Esophagus (tissue), 2 donors: ENCODE measurements at regions not wholly inside any gene's neighbourhood (a gene's known extent, or its start where the extent isn't known, plus 50 kb on each side); places are given as distances from the start of the nearest gene placed in this dataset.

Source experiments
- H3K27ac ChIP-seq, 2 donors: one replicate each; pipeline ENCODE4 v1.5.1; 2013; ENCODE audit warnings: low read depth in 2 of 2, mild to moderate bottlenecking in 2 of 2, inconsistent platforms in 1 of 2, low read length in 1 of 2, moderate library complexity in 1 of 2
- H3K27me3 ChIP-seq, 2 donors: one replicate each; pipeline ENCODE4 v1.6.1; 2013; ENCODE audit warnings: low read length in 2 of 2, control low read depth in 1 of 2, mild to moderate bottlenecking in 1 of 2; ENCODE audit not compliant: insufficient read depth in 2 of 2, control insufficient read depth in 1 of 2
- H3K36me3 ChIP-seq, 2 donors: one replicate each; pipeline ENCODE4 v1.6.1; 2013; ENCODE audit warnings: low read length in 1 of 2; ENCODE audit not compliant: control insufficient read depth in 2 of 2, insufficient read depth in 2 of 2
- H3K4me1 ChIP-seq, 2 donors: one replicate each; pipeline ENCODE4 v1.6.1; 2013; ENCODE audit warnings: low read length in 1 of 2; ENCODE audit not compliant: control insufficient read depth in 2 of 2, insufficient read depth in 2 of 2
- H3K4me3 ChIP-seq, 2 donors: one replicate each; pipeline ENCODE4 v1.5.1; 2013; ENCODE audit warnings: low read length in 2 of 2, mild to moderate bottlenecking in 2 of 2, low read depth in 1 of 2, moderate library complexity in 1 of 2
- H3K9me3 ChIP-seq, 2 donors: one replicate each; pipeline ENCODE4 v1.6.1; 2013; ENCODE audit warnings: mild to moderate bottlenecking in 2 of 2, low read depth in 1 of 2, low read length in 1 of 2, moderate library complexity in 1 of 2; ENCODE audit not compliant: control insufficient read depth in 2 of 2, insufficient read depth in 1 of 2
- WGBS, 2 donors: extraction: QIAGEN DNeasy Blood & Tissue Kit; methylation state at CpG; one replicate each; pipeline ENCODE4 v1.1.7; 2013; 5-methylcytosine and 5-hydroxymethylcytosine counted together
- donor health status: healthy with polysubstance abuse.
- donor health status: Bipolar disorder and iron deficiency.

GRCh38 chr2:220396287-220396686, 768.9 kb downstream of the SLC4A3 start:
- H3K4me1 ChIP-seq: no peaks in the 10 kb centered on the region
- H3K27ac ChIP-seq: no peak overlapping the region
- no peak overlapping the region for H3K4me3 ChIP-seq
- WGBS, 2 donors: 64 to 76% methylated on average over 4 of the region's 4 CpGs
- H3K36me3 ChIP-seq: no peaks in the 10 kb centered on the region
- H3K9me3 ChIP-seq: no peaks in the 10 kb centered on the region
- no peaks in the 10 kb centered on the region for H3K27me3 ChIP-seq

GRCh38 chr2:220410296-220410695, 782.9 kb downstream of the SLC4A3 start:
- Histone ChIP-seq H3K9me3 (peaks cover 0 to 11% of the 10 kb centered on the region in 2 donors), H3K27ac (no peak overlapping the region), H3K4me3 (no peak overlapping the region), H3K36me3 (no peaks in the 10 kb centered on the region), H3K4me1 (no peaks in the 10 kb centered on the region), H3K27me3 (no peaks in the 10 kb centered on the region)
- WGBS, 2 donors: 86 to 93% methylated on average over 1 of the region's 1 CpG

- no peaks in the 10 kb centered on the region for H3K27me3 ChIP-seq
- WGBS, 2 donors: 72 to 77% methylated on average over 7 of the region's 7 CpGs
- no peaks in the 10 kb centered on the region for H3K9me3 ChIP-seq
- no peak overlapping the region for H3K4me3 ChIP-seq
- H3K4me1 ChIP-seq: no peaks in the 10 kb centered on the region
- no peaks in the 10 kb centered on the region for H3K36me3 ChIP-seq
- H3K27ac ChIP-seq: no peak overlapping the region
These were observed 790.1 kb downstream of the SLC4A3 start for GRCh38 chr2:220417503-220417902.

GRCh38 chr2:220419647-220420046, 792.2 kb downstream of the SLC4A3 start:
- Histone ChIP-seq H3K36me3 (no peaks in the 10 kb centered on the region), H3K4me3 (no peak overlapping the region), H3K9me3 (peaks cover 0 to 3% of the 10 kb centered on the region in 2 donors), H3K27me3 (no peaks in the 10 kb centered on the region), H3K4me1 (no peaks in the 10 kb centered on the region), H3K27ac (no peak overlapping the region)
- WGBS, 2 donors: 45 to 52% methylated on average over 4 of the region's 4 CpGs

GRCh38 chr2:220420820-220421219, 793.4 kb downstream of the SLC4A3 start:
- Histone ChIP-seq H3K9me3 (peaks cover 0 to 3% of the 10 kb centered on the region in 2 donors), H3K27ac (no peak overlapping the region), H3K4me1 (no peaks in the 10 kb centered on the region), H3K27me3 (no peaks in the 10 kb centered on the region), H3K36me3 (no peaks in the 10 kb centered on the region), H3K4me3 (no peak overlapping the region)

GRCh38 chr2:220422676-220423075, 795.2 kb downstream of the SLC4A3 start:
- Histone ChIP-seq H3K9me3 (peaks cover 0 to 3% of the 10 kb centered on the region in 2 donors), H3K4me1 (no peaks in the 10 kb centered on the region), H3K27ac (no peak overlapping the region), H3K4me3 (no peak overlapping the region), H3K27me3 (no peaks in the 10 kb centered on the region), H3K36me3 (no peaks in the 10 kb centered on the region)
- 48 to 69% methylated on average over 1 of the region's 1 CpG for WGBS, 2 donors

GRCh38 chr2:220424561-220424960, 797.1 kb downstream of the SLC4A3 start:
- no peak overlapping the region for H3K4me3 ChIP-seq
- peaks cover 0 to 3% of the 10 kb centered on the region in 2 donors for H3K9me3 ChIP-seq
- 31 to 34% methylated on average over 2 of the region's 2 CpGs for WGBS, 2 donors
- no peaks in the 10 kb centered on the region for H3K27me3 ChIP-seq
- no peak overlapping the region for H3K27ac ChIP-seq
- H3K36me3 ChIP-seq: no peaks in the 10 kb centered on the region
- H3K4me1 ChIP-seq: no peaks in the 10 kb centered on the region

- H3K36me3 ChIP-seq: no peaks in the 10 kb centered on the region
- H3K9me3 ChIP-seq: no peaks in the 10 kb centered on the region
- H3K4me1 ChIP-seq: no peaks in the 10 kb centered on the region
- no peak overlapping the region for H3K27ac ChIP-seq
- 60 to 81% methylated on average over 2 of the region's 2 CpGs for WGBS, 2 donors
- H3K4me3 ChIP-seq: no peak overlapping the region
- H3K27me3 ChIP-seq: no peaks in the 10 kb centered on the region
These were observed 805.2 kb downstream of the SLC4A3 start for GRCh38 chr2:220432645-220433044.

GRCh38 chr2:220433131-220433530, 805.7 kb downstream of the SLC4A3 start:
- H3K27ac ChIP-seq: no peak overlapping the region
- H3K4me1 ChIP-seq: no peaks in the 10 kb centered on the region
- no peaks in the 10 kb centered on the region for H3K36me3 ChIP-seq
- no peaks in the 10 kb centered on the region for H3K27me3 ChIP-seq
- no peaks in the 10 kb centered on the region for H3K9me3 ChIP-seq
- H3K4me3 ChIP-seq: no peak overlapping the region
- WGBS, 2 donors: 98 to 99% methylated on average over 3 of the region's 3 CpGs

- Histone ChIP-seq H3K36me3 (no peaks in the 10 kb centered on the region), H3K27ac (no peak overlapping the region), H3K4me3 (no peak overlapping the region), H3K4me1 (no peaks in the 10 kb centered on the region), H3K27me3 (no peaks in the 10 kb centered on the region), H3K9me3 (no peaks in the 10 kb centered on the region)
- WGBS, 2 donors: 79 to 84% methylated on average over 2 of the region's 2 CpGs
These were observed 807.0 kb downstream of the SLC4A3 start for GRCh38 chr2:220434385-220434784.
